AG10803 (cell line): ENCODE measurements at regions not wholly inside any gene's neighbourhood (a gene's known extent, or its start where the extent isn't known, plus 50 kb on each side); places are given as distances from the start of the nearest gene placed in this dataset.

Experiments
- DNase-seq: peaks from one replicate; pipeline ENCODE4 v3.0.0; 2010; ENCODE audit warnings: low read depth
- H3K4me3 ChIP-seq: 2 replicates; pipeline ENCODE4 v1.5.1; 2011; ENCODE audit warnings: mild to moderate bottlenecking, low read length, control low read depth
- TF ChIP-seq, protein P1 (sequence below): conservative IDR thresholded peaks from 2 replicates; pipeline ENCODE4 v1.5.1; 2011; ENCODE audit warnings: mild to moderate bottlenecking, low read length, control low read depth, inconsistent platforms

DNA sequence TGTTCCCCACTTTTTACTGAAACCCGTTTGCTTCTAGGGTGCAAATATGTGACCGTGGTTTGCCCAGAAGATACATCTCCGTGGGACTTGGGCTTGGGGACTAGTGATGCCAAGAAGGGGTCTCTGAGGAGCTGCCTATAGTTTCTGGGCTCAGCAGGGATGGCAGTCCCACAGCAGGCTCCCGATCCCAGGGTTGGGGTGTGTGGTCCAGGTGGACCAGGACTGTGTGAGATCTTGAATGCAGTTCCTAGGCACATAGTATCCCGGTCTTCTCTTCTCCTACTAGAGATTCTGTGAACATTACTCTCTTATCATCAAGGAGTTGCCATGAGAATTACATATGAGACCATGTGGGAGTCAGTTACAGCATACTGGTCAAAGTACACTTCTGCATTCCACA, 435.8 kb upstream of the SPRED2 start:
- TF ChIP-seq, protein P1, sequence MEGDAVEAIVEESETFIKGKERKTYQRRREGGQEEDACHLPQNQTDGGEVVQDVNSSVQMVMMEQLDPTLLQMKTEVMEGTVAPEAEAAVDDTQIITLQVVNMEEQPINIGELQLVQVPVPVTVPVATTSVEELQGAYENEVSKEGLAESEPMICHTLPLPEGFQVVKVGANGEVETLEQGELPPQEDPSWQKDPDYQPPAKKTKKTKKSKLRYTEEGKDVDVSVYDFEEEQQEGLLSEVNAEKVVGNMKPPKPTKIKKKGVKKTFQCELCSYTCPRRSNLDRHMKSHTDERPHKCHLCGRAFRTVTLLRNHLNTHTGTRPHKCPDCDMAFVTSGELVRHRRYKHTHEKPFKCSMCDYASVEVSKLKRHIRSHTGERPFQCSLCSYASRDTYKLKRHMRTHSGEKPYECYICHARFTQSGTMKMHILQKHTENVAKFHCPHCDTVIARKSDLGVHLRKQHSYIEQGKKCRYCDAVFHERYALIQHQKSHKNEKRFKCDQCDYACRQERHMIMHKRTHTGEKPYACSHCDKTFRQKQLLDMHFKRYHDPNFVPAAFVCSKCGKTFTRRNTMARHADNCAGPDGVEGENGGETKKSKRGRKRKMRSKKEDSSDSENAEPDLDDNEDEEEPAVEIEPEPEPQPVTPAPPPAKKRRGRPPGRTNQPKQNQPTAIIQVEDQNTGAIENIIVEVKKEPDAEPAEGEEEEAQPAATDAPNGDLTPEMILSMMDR, result no peak
- DNase-seq, result no peak
- no peak overlapping the region for H3K4me3 ChIP-seq

DNA sequence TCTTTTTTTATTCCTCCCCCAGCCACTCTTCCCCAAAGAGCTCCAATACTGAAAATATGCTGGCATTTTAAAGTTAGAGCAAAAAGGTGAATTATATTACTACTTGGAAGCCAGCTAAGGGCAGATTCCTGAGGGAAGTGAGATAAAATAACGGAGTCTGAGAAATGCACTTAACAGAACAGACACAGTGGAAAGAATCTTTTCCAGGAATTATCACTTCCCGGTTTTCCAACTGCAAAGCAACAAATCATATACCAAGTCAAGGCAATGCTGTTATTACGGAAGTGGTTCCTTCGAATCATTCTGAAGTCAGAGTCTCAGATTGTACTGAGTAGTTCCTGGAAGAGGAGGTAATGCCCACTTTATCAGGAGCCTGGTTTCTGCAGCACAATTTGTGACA, 435.0 kb upstream of the SPRED2 start:
- DNase-seq, result no peak
- no peak overlapping the region for H3K4me3 ChIP-seq
- TF ChIP-seq, protein P1, result no peak

DNA sequence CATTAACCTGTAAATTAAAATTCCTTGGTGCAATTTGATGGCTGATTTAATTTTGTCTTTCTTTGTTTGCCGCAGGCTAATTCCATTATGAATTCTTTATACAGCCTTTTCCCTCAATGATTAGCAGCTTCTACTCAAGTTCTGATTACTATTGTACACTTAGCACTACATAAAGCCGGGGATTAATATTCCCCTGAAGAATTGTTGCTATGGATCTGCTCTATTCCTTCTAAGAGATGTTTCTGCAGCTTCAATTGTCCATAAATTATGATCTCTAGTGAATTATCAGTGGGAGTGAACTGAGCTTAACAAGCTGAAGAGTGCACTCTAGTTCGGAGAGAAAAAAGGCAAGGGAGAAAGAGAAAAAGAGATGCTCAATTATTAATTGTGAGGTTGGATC, 433.7 kb upstream of the SPRED2 start:
- TF ChIP-seq, protein P1, result no peak
- no peak for DNase-seq

DNA sequence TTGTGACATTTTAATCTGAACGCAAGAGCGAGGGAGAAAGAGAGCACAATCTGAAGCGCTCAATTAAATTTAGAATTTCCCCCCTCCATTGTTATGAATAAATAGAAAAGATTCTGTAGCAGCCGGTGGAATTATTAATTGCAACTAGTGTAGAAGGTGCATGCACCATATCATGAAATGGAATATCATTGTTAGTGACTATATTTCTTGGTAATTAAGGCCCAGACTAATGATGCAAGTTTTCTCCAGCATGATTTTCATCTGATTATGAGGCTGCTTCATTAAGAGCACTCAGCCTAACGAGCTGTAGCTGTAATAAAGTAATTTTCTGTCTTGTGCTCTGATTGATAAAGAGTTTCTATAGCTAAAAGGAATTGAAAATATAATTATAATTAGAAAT, 432.2 kb upstream of the SPRED2 start:
- TF ChIP-seq, protein P1, result no peak
- H3K4me3 ChIP-seq, result no peak overlapping the region
- no peak for DNase-seq

More for the DNA sequence above, 433.7 kb upstream of the SPRED2 start:
- H3K4me3 ChIP-seq, result no peak overlapping the region

DNA sequence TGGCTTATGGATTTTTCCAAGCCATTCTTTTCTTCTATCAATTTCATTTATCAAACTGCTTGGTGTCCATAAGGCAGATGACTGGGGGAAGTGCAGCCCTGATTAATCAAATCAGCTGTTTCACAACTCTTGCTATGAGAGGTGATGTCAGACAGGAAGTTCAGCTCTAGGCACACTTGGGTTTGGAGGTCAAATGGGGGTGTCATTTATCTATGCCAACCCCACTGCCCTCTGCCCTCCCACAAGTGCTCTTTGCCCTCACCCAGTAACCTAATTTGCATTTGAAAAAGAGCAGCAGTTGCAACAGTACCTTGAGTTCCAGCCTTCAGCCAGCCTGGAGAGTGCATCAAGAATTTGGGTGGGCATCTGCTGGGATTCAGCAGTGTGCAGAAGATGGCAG, 431.3 kb upstream of the SPRED2 start:
- TF ChIP-seq, protein P1, result no peak
- DNase-seq, result no peak
- H3K4me3 ChIP-seq, result no peak overlapping the region

DNA sequence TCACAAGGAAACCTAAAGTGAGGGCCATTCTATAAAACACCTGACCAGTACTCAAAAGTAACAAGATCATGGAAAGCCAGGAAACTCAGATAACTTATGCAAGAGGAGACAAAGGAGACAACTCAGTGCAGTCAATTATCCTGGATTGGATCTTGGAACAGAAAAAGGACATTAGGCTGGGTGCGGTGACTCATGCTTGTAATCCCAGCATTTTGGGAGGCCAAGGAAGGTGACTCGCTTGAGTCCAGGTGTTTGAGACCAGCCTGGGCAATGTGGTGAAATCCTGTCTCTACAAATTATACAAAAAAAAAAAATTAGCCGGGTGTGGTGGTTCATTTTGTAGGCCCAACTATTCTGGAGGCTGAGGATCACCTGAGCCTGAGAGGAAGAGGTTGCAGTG, 424.5 kb upstream of the SPRED2 start:
- no peak overlapping the region for H3K4me3 ChIP-seq
- TF ChIP-seq, protein P1, result no peak
- no peak for DNase-seq

DNA sequence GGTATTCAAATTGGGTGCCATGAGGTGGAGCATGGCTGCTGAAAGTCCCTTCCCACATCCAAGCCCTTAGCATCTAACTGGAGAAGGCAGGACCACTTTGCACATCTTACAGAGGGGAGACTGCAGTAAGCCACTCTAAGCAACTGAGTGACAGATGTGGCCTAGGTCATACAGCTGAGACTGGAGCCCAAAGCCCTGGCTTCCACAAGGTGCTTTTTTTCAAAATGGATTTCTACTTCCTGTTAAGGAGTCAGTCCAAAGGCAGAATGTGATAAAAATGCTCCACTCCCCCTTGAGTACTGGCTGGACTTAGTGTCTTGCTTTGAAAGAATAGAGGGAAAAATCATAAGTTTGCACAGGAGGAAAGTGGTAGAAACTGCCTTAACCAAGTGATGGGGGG, 424.0 kb upstream of the SPRED2 start:
- TF ChIP-seq, protein P1, result no peak
- H3K4me3 ChIP-seq, result no peak overlapping the region

More for the DNA sequence above, 424.0 kb upstream of the SPRED2 start:
- DNase-seq, result no peak
